AG09309 (cell line): ENCODE measurements at regions not wholly inside any gene's neighbourhood (a gene's known extent, or its start where the extent isn't known, plus 50 kb on each side); places are given as distances from the start of the nearest gene placed in this dataset.

ENCODE experiments used
- DNase-seq: peaks from one replicate; pipeline ENCODE4 v3.0.0-alpha.2; 2010; ENCODE audit warnings: low read depth
- H3K4me3 ChIP-seq: 2 replicates; pipeline ENCODE4 v1.5.1; 2011; ENCODE audit warnings: mild to moderate bottlenecking, low read depth, low read length, moderate library complexity; ENCODE audit not compliant: control insufficient read depth
- CTCF ChIP-seq: IDR thresholded peaks from 2 replicates; pipeline ENCODE4 v1.5.1; 2011; ENCODE audit warnings: mild to moderate bottlenecking, low read depth, low read length, inconsistent platforms; ENCODE audit not compliant: insufficient read depth, control insufficient read depth; ENCODE audit errors: missing control alignments

- TF ChIP-seq CTCF, result no peak
- no peak overlapping the region for H3K4me3 ChIP-seq
- DNase-seq, result no peak
Measured at GRCh38 chr6:80530103-80530502, 423.6 kb downstream of the BCKDHB start.

GRCh38 chr6:80528115-80528514, 421.6 kb downstream of the BCKDHB start:
- H3K4me3 ChIP-seq, result no peak overlapping the region
- DNase-seq, result no peak

GRCh38 chr6:80527552-80528052, 421.1 kb downstream of the BCKDHB start:
- DNase-seq, result no peak
- no peak for TF ChIP-seq CTCF
- H3K4me3 ChIP-seq, result no peak overlapping the region

More at GRCh38 chr6:80528115-80528514, 421.6 kb downstream of the BCKDHB start:
- no peak for TF ChIP-seq CTCF

- no peak for DNase-seq
- TF ChIP-seq CTCF, result no peak
- H3K4me3 ChIP-seq, result no peak overlapping the region
Measured at GRCh38 chr6:80523531-80523997, 417.1 kb downstream of the BCKDHB start.

- TF ChIP-seq CTCF, result no peak
- DNase-seq, result no peak
- no peak overlapping the region for H3K4me3 ChIP-seq
Measured at GRCh38 chr6:80523010-80523409, 416.5 kb downstream of the BCKDHB start.

GRCh38 chr6:80522576-80522975, 416.1 kb downstream of the BCKDHB start:
- no peak for DNase-seq
- H3K4me3 ChIP-seq, result no peak overlapping the region
- TF ChIP-seq CTCF, result no peak
